ENCODE measurements at regions not wholly inside any gene's neighbourhood (a gene's known extent, or its start where the extent isn't known, plus 50 kb on each side); places are given as distances from the start of the nearest gene placed in this dataset.

DNA sequence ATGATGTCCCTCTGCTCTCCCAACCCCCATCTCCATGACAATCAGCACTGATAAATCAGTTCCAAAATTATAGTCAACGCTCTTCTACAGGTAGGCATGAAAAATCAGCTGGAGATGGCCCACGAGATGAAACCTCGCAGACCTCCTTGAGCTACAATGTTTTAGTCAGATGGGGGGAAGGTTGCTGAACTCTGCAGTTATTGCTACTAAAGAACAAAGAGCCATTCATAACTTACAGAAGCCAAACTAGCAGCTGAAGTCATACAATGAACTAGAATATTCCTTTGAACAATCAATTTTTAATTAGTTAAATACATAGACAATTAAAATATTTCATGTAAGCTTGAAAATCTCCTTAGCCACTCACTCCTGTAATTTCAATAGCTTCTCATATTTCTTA, 179.2 kb downstream of the NHLRC3 start:
- no peak for DNase-seq (ENCODE audit: low read depth)
- in situ Hi-C loops (cut with HindIII; ENCODE audit: low pct_unique_long_range_greater_than_20kb, low sequenced_read_pairs) = no loop called here

DNA sequence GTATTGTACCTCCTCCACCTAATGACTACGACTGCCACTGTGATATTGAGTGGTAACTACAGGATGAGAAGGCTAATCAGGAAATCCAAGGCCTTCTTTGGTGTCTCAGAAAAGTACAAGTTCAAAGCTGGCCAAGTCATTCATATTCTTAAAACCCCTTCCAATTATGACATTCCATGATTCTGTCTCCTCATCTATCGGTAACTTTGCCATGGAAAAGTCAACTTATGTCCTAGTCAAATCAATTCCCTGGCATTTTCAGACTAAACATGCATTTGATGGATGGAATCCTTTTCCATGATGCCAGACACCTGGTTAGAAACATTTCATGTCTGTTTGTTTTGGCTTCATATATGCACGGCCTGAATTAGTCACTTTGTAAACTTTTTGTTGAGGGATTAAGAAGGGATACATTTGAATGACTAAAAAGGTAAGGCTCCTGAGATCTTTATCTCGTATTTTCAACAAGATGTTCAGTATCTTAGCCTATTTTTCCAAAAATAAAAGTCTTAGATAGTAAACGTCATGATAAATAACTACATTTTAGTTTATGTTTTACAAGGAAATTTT, 186.5 kb downstream of the NHLRC3 start:
- no peak for DNase-seq (ENCODE audit: low read depth)
- in situ Hi-C loops (cut with HindIII; ENCODE audit: low pct_unique_long_range_greater_than_20kb, low sequenced_read_pairs) = no loop called here

DNA sequence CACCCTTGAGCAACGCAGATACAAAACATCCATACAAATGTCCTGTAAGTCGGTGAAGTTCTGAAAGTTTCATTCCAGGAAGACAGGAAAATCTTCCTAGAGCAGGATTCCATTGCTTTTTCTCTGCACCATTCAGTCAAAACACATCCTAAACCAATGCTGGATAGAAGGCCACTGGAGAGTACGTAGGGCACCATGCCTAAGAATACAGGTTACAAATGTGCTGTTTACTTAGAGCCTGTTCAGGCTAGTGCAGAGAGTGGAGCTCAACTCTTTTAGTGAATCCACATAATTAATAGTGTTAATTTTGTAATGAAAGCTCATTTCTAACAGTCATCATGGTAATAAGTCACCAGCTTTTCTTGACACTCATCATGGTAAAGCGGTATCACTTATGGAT, 187.6 kb downstream of the NHLRC3 start:
- in situ Hi-C loops (cut with HindIII; ENCODE audit: low pct_unique_long_range_greater_than_20kb, low sequenced_read_pairs) = no loop called here
- DNase-seq (ENCODE audit: low read depth) = no peak

DNA sequence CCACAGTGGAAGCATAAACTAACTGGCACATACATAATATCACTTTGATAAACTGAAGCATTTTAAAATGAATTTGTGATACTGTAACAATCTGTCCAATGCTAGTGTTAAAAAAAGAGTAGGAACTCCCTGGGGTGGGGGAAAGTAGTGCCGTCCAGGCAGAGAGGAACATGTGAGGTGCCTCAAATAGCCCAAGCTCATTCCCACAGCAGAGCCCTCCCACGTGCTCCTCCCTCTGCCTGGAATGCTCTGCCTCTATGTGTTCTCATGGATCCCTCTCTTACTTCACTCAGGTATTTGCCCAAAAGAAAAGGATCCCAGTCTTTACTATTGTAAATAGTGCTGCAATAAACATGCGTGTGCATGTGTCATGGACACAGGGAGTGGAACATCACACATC, 188.1 kb downstream of the NHLRC3 start:
- DNase-seq (ENCODE audit: low read depth) = no peak
- in situ Hi-C loops (cut with HindIII; ENCODE audit: low pct_unique_long_range_greater_than_20kb, low sequenced_read_pairs) = no loop called here

DNA sequence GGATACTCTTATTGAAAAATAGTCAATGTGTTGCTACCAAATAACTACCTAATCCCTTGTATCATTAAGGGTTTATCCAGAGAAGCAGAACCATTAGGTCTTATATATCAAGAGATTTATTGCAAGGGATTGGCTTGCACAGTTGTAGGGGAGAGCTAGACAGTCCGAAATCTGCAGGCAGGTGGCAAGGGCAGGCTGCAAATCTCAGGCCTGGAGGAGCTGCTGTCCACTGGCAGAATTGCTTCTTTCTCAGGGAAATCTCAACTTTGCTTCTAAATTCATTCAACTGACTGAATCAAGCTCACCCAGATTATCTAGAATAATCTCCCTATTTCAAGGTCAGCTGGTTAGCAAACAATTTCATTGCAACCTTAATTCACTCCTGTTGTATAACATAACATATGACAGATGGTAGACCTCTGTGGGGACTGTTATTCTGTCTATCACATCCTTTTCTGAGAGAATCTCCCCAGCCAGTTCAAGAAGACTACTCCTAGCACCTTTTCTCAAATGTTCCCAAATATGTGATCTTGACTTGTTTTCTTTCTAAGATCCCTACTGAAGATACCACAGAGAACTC, 194.2 kb downstream of the NHLRC3 start:
- no peak for DNase-seq (ENCODE audit: low read depth)
- in situ Hi-C loops (cut with HindIII; ENCODE audit: low pct_unique_long_range_greater_than_20kb, low sequenced_read_pairs) = no loop called here

DNA sequence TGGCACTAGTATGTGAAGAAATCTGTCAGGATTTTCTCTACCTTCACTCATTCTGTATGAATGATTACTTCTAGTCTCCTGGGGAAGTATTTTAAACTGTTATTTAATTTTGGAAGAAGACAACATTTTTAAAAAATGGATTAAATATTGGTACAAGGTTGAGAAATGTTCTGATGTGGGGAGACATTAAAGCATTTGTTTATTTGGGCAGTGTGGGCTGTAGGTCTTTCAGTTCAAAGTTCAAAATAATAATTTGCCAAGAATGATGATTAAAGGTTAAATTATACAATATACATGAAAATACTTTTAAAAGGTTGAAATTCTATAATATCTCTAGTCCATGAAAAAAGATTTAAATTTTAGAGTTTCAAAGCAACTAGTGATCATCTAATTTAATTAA, 194.7 kb downstream of the NHLRC3 start:
- no peak for DNase-seq (ENCODE audit: low read depth)
- in situ Hi-C loops (cut with HindIII; ENCODE audit: low pct_unique_long_range_greater_than_20kb, low sequenced_read_pairs) = no loop called here

DNA sequence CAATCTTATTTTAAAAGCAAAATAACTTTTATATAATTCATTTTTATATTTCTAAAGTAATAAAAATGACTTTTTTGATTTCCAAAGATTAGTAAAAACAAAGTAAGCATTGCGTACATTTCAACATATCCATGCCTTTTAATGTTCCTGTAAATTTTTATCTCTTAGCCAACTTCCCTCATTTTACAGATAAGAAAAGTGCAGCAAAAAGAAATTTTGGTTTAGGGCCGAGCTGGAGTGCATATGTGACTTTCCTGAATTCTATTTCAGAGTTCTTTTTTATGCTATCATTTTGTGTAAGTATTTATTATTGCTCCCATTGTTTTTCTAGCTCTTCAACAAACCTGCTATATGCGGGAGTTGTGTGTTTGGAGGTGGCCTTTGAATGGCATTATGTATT, 195.3 kb downstream of the NHLRC3 start:
- DNase-seq (ENCODE audit: low read depth) = no peak
- in situ Hi-C loops (cut with HindIII; ENCODE audit: low pct_unique_long_range_greater_than_20kb, low sequenced_read_pairs) = no loop called here

DNA sequence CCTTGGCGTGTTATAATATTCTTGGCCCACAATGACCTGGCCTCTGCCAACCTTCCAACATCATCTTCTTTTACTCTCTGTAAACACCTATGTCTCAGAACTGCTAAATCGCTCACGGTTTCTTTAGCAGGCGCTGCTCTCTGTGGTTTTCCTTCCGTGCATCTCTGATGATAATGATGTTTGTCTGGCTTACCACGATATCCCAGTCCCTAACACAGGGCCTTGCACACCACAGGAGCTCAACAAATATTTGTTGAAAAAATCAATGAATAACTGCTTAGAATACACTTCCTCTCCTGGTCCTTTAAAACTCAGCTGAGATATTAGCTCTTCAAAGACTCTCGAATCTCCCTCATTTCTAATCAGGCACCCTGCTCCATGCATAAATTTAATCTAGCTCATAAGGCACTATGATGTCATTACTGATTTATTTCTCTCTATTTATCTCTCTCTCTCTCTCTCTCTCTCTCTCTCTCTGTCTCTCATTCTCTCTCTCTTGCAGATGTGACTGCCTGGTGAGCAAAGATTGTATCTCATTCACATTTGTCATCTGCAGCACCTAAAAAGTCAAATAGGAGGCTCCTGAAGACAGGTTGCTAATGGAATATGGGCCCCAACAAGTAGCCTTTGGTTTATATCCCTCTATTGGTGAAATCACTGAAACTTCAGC, 206.4 kb downstream of the NHLRC3 start:
- in situ Hi-C loops (cut with HindIII; ENCODE audit: low pct_unique_long_range_greater_than_20kb, low sequenced_read_pairs) = no loop called here
- DNase-seq (ENCODE audit: low read depth) = no peak

DNA sequence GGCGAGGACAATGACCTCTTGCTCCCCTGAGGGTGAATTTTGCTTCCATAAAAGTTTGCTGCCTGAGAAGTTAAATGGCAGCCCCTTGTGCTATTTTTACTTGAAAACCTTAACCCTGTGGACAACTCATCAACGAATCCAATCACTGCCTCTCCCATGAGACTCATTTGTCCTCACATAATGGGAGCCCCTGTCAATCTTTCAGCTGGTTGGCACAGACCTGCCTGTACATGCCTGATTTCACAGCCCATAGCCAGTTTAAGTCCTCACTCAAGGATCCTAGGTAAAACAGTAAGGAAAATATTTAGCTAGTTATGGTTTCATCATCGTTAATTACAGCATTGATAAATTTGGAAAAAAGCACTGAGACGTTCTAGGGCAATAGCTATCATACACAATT, 207.4 kb downstream of the NHLRC3 start:
- in situ Hi-C loops (cut with HindIII; ENCODE audit: low pct_unique_long_range_greater_than_20kb, low sequenced_read_pairs) = no loop called here
- no peak for DNase-seq (ENCODE audit: low read depth)

DNA sequence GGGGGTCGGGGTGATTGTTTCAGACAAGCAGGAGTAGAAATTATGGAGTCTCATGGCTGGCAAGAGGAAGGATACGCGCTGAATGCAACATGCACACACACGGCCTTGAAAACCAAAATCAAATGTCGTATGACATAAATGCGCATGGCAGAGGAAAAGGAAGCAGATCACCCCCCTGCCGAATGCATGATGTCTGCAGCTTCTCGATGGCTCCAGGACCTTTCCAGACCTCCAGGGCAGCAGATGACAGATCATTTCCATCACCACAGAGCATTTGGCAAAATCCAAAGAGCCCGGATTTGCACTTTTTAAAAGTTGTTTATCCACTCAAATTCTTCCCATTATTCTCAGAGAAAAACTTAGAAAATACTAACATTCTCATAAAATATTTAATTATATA, 211.7 kb downstream of the NHLRC3 start:
- no peak for DNase-seq (ENCODE audit: low read depth)
- in situ Hi-C loops (cut with HindIII; ENCODE audit: low pct_unique_long_range_greater_than_20kb, low sequenced_read_pairs) = no loop called here

DNA sequence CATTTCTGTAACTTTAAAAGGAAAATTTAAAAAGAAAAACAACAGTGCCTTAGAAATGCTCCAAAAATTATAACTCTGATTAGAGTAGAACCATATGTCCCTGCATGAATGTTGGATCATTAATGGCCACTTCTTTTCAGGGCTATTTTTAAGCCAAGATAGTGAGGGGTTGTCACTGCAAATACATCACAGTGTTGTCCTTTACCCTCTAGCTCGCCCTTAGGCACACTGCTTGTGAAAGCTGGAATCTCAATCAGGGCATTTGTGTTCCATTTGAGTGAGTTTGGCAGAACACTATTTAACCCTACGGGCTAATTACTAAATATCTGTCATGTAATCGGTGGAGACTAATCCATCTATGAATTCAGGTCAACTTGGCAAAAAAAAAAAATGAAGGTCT, 212.2 kb downstream of the NHLRC3 start:
- no peak for DNase-seq (ENCODE audit: low read depth)
- in situ Hi-C loops (cut with HindIII; ENCODE audit: low pct_unique_long_range_greater_than_20kb, low sequenced_read_pairs) = no loop called here

DNA sequence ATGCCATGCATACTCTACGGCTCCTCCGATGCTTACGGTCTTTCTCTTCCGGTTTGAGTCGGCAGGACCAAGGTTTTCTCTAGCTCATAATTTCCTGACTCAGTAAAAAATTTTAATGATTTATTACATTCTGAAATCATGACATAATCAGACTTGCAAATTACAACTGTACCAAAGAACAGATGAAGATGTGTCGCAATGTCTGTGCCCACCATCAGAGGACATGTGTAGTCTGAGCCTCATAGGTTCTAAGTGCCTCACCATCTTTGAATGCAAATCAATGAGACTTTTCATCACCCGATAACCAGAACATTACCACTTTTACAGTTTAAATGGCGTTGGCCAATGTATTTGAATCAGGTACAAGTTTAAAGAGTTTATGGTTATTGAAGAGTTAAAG, 213.1 kb downstream of the NHLRC3 start:
- DNase-seq (ENCODE audit: low read depth) = no peak
- in situ Hi-C loops (cut with HindIII; ENCODE audit: low pct_unique_long_range_greater_than_20kb, low sequenced_read_pairs) = no loop called here

DNA sequence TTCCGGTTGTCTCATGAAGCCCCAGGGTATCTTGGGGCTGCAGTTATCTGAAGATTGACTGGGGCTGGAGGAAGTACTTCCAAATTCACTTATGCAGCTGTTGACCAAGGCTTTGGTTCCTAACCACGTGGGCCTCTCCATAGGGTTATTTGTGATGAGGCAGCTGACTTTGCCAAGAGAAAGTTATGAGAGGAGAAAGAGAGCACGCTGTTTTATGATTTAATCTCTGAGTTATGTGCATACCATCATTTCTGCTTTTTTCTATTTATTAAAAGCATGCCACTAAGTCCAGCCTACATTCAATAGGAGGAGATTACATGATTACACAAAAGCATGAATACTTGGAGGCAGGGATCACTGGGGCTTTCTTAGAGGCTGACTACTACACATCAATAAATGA, 215.5 kb downstream of the NHLRC3 start:
- in situ Hi-C loops (cut with HindIII; ENCODE audit: low pct_unique_long_range_greater_than_20kb, low sequenced_read_pairs) = no loop called here
- no peak for DNase-seq (ENCODE audit: low read depth)

DNA sequence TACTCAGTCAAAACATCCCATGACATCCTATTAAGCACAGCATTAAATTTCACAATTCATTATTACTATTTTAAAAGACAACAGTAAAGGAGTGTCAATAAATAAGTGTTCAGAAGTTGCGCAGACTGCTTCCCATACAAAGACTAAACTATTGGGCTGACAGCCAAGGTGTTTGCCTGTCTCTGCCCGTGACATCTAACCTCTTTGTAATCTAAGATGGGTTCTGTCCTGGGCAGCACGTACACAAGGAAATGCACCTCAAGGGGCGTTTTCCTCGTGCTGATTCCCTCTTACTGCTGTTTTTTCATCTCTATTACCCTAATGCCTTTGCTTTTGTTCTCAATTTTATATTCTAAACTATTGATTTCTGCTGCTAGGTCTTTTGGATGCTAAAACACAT, 216.3 kb downstream of the NHLRC3 start:
- no peak for DNase-seq (ENCODE audit: low read depth)
- in situ Hi-C loops (cut with HindIII; ENCODE audit: low pct_unique_long_range_greater_than_20kb, low sequenced_read_pairs) = no loop called here

DNA sequence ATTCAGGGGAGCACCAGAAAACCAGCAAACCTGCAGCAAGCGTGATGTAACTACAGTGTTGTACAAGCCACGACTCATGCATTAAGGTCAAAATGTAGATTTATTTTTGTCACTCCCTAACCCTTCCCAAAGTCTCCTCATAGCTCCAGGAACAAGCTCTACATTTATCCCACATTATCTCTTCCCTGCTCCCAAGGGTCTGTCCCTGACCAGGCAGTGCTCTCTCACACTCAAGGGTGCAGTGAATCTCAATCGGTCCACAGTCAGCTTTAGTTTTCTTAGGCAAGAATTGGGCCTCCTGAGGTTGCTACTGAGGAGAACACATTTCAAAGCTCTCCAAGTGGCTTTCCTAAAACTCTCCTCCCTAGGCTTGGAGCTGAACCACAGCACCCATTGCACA, 219.4 kb downstream of the NHLRC3 start:
- in situ Hi-C loops (cut with HindIII; ENCODE audit: low pct_unique_long_range_greater_than_20kb, low sequenced_read_pairs) = no loop called here
- no peak for DNase-seq (ENCODE audit: low read depth)

DNA sequence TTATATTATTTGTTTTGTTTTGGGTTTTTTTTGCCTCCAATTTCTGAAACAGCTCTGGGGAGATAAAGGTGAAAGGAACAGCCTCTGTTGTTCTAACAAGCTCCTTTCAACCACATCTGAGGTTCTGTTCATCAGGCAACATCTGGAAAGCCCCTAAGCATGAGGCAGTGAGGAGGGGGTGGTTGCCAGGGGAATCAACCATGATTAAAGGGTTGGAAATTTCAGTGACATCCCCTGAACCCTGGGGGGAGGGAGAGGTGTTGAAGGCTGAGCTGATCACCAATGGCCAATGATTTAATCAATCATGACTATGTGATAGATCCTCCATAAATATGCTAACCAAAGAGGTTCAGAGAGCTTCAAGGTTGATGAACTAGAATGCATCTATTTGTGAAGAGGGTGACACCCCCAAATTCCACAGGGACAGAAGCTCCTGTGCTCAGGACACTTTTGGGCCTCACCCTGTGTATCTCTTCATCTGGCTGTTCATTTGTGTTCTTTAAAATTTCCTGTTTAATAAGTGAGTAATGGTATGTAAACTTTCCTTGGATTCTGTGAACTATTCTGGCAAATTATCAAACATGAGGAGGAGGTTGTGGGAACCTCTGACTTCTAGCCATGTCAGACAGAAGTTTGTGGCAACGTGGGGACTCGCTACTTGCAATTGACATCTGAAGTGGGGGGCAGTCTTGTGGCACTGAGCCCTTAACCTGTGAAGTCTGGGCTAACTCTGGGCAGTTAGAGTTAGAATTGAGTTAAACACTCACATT, 221.3 kb downstream of the NHLRC3 start:
- in situ Hi-C loops (cut with HindIII; ENCODE audit: low pct_unique_long_range_greater_than_20kb, low sequenced_read_pairs) = no loop called here
- DNase-seq (ENCODE audit: low read depth) = no peak

DNA sequence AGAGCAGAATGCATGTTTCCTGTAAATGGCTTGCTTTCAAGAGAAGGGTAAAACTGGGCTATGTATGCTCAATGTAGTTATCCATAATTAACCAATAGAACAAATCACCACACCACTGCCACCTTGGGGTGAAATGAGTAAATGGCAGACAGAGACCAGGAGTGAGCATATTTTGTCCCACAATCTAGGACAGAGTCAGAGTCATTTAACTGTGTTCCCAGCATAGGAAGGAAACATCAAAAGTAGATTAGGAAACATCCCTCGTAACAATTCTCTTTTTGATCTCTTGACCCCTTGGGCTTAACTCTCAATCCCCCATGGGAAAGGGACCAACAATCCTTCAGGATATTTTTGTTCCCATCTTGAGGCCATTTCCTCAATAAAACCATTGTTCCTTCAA, 224.8 kb downstream of the NHLRC3 start:
- peak; percentile 15 for DNase-seq (ENCODE audit: low read depth)
- in situ Hi-C loops (cut with HindIII; ENCODE audit: low pct_unique_long_range_greater_than_20kb, low sequenced_read_pairs) = no loop called here

DNA sequence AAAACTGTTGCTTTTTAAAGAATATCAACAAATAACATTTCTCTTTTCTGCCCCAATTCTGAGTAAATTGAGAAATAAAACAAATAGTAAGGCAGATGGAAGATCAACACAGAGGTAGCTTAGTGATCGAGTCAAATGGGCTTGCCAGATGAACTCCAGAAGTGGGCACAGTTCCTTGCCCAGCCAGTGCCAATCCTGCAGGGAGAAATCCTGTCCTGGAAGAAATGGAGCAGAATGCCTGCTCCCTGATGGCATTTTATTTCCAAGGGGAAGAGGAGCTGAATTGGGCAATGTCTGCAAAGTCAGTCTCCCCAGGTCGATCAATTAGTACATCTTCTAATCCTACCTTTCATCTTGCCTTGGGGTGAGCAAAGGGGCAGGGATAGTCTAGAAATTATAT, 225.3 kb downstream of the NHLRC3 start:
- DNase-seq (ENCODE audit: low read depth) = no peak
- in situ Hi-C loops (cut with HindIII; ENCODE audit: low pct_unique_long_range_greater_than_20kb, low sequenced_read_pairs) = no loop called here

DNA sequence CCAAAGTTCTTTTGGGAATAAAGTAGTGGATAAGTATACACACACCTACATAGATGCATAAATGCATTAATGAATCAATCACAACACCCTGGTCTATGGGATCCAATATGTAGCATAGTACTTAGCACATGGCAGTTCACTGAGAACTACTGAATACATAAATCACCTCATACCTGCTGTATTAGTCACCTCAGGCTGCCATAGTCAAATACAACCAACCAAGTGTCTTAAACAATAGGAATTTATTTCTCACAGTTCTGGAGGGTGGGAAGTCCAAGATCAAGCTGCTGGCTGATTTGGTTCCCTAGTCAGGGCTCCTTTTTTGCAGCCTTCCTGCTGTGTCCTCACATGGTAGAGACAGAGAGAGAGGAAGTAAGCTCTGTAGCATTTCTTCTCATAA, 228.2 kb downstream of the NHLRC3 start:
- in situ Hi-C loops (cut with HindIII; ENCODE audit: low pct_unique_long_range_greater_than_20kb, low sequenced_read_pairs) = no loop called here
- no peak for DNase-seq (ENCODE audit: low read depth)

DNA sequence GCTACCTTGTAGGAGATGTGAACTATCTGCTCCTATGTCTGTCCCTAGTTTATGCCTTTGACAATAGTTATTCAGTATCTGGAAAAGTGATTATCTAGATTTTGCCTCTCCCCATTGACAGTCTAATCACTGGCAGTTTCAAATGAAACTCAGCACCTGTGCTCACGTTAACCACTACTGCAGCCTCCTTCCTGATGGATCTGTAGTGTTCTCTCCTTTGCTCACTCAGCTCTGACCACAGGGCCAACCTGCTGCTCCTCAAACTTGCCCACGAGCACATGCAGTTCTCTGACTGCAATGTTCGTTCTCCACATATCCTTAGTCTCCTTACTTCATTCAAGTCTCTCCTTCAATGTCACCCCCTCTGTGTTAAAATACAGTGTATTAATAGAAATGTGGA, 230.1 kb downstream of the NHLRC3 start:
- DNase-seq (ENCODE audit: low read depth) = no peak
- in situ Hi-C loops (cut with HindIII; ENCODE audit: low pct_unique_long_range_greater_than_20kb, low sequenced_read_pairs) = no loop called here

Data from Caki2 (cell line).